Testis (tissue), 2 donors: ENCODE measurements at regions not wholly inside any gene's neighbourhood (a gene's known extent, or its start where the extent isn't known, plus 50 kb on each side); places are given as distances from the start of the nearest gene placed in this dataset.

ENCODE experiments used
- POLR2A ChIP-seq: fragments of 450-650 bp; IDR thresholded peaks from one replicate; pipeline ENCODE4 v1.6.1; 2017; ENCODE audit warnings: antibody characterized with exemption, mild to moderate bottlenecking, moderate library complexity
- TF ChIP-seq, protein P1 (sequence below), 3 experiments: fragments of 450-650 bp in 2 of 3; fragments of 200-600 bp in 1 of 3; sonication (generic) in 1 of 3; IDR thresholded peaks; one replicate each; pipeline ENCODE4 v1.5.1; 2016 to 2019; ENCODE audit warnings: antibody characterized with exemption in 3 of 3, mild to moderate bottlenecking in 2 of 3, moderate library complexity in 1 of 3

- TF ChIP-seq, protein P1, sequence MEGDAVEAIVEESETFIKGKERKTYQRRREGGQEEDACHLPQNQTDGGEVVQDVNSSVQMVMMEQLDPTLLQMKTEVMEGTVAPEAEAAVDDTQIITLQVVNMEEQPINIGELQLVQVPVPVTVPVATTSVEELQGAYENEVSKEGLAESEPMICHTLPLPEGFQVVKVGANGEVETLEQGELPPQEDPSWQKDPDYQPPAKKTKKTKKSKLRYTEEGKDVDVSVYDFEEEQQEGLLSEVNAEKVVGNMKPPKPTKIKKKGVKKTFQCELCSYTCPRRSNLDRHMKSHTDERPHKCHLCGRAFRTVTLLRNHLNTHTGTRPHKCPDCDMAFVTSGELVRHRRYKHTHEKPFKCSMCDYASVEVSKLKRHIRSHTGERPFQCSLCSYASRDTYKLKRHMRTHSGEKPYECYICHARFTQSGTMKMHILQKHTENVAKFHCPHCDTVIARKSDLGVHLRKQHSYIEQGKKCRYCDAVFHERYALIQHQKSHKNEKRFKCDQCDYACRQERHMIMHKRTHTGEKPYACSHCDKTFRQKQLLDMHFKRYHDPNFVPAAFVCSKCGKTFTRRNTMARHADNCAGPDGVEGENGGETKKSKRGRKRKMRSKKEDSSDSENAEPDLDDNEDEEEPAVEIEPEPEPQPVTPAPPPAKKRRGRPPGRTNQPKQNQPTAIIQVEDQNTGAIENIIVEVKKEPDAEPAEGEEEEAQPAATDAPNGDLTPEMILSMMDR (IDR thresholded peaks at IDR 0.05): no peak
- TF ChIP-seq POLR2A: no peak
These were observed 150.7 kb downstream of the SETD4 start for GRCh38 chr21:35909456-35910223.
